WERI-Rb-1 (cell line): ENCODE measurements at regions not wholly inside any gene's neighbourhood (a gene's known extent, or its start where the extent isn't known, plus 50 kb on each side); places are given as distances from the start of the nearest gene placed in this dataset.

Source experiments
- DNase-seq: peaks from one replicate; pipeline ENCODE4 v3.0.0-alpha.2; 2020
- H3K27ac ChIP-seq: fragments of 250-450 bp; sonication (Bioruptor Pico); 2 replicates; pipeline ENCODE4 v1.5.1; 2020; ENCODE audit warnings: mild to moderate bottlenecking, moderate library complexity
- H3K27me3 ChIP-seq: fragments of 250-450 bp; sonication (Bioruptor Pico); 2 replicates; pipeline ENCODE4 v1.5.1; 2021; ENCODE audit warnings: mild to moderate bottlenecking, low read depth, moderate library complexity; ENCODE audit not compliant: insufficient read depth, severe bottlenecking
- H3K36me3 ChIP-seq: fragments of 250-450 bp; sonication (Bioruptor Pico); 2 replicates; pipeline ENCODE4 v1.5.1; 2020; ENCODE audit warnings: mild to moderate bottlenecking, moderate library complexity
- H3K4me3 ChIP-seq: 2 replicates; pipeline ENCODE4 v1.5.1; 2011; ENCODE audit warnings: low read depth, mild to moderate bottlenecking, control low read depth, low read length
- H3K9me3 ChIP-seq: fragments of 250-450 bp; sonication (Bioruptor Pico); 2 replicates; pipeline ENCODE4 v1.5.1; 2021; ENCODE audit warnings: mild to moderate bottlenecking, moderate library complexity; ENCODE audit not compliant: severe bottlenecking
- CTCF ChIP-seq: IDR thresholded peaks from 2 replicates; pipeline ENCODE4 v1.5.1; 2011; ENCODE audit warnings: low read depth, mild to moderate bottlenecking, control low read depth, inconsistent platforms, low read length

DNA sequence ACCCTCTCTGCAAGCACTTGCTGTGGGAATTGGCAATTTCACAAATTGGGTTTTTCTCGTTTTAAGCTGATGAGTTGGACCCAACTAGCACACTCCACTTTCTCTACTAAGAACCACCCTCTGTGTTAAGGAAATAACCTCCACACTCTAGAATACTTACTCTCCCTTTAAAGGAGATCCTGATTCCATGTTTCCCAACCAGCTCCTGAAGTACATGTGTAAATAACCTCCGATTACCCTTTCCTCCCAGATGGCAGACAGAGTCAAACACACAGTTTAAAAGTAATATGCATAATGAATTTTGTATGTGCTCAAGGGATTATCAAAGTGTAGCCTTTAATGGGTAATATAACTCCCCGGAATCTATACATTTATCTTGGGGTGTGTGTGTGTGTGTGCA is 171.3 kb upstream of the OSR1 start:
- DNase-seq: no peak
- no peaks in the 10 kb centered on the region for H3K36me3 ChIP-seq
- no peak for TF ChIP-seq CTCF
- H3K27me3 ChIP-seq: no peaks in the 10 kb centered on the region
- no peaks in the 10 kb centered on the region for H3K9me3 ChIP-seq
- H3K27ac ChIP-seq: no peak overlapping the region
- H3K4me3 ChIP-seq: no peak overlapping the region

DNA sequence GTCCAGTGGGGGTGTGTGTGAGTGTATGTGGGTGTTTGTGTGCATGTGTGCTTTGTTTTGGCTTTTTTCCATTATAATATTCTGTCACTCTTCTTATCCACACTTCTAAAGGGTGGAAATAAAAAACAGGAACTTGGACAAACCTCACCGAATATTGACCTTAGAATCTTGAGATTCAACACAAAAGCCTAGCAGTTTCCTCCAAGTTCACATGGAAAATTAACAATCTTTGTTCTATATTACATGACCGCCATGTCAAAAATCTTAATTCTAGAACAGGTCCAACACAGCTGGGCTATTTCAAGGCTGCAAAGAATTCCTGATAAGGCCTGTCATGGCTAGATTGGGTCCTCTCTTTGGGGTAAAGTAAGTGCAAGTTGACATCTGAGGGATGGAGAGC is 169.3 kb upstream of the OSR1 start:
- no peaks in the 10 kb centered on the region for H3K9me3 ChIP-seq
- no peaks in the 10 kb centered on the region for H3K36me3 ChIP-seq
- DNase-seq: no peak
- no peak overlapping the region for H3K27ac ChIP-seq
- H3K27me3 ChIP-seq: no peaks in the 10 kb centered on the region
- H3K4me3 ChIP-seq: no peak overlapping the region
- no peak for TF ChIP-seq CTCF

- Histone ChIP-seq H3K4me3 (no peak overlapping the region), H3K27me3 (no peaks in the 10 kb centered on the region), H3K27ac (no peak overlapping the region), H3K36me3 (no peaks in the 10 kb centered on the region), H3K9me3 (no peaks in the 10 kb centered on the region)
- no peak for TF ChIP-seq CTCF
- no peak for DNase-seq
These were observed 166.9 kb upstream of the OSR1 start for GRCh38 chr2:19525313-19525712.

DNA sequence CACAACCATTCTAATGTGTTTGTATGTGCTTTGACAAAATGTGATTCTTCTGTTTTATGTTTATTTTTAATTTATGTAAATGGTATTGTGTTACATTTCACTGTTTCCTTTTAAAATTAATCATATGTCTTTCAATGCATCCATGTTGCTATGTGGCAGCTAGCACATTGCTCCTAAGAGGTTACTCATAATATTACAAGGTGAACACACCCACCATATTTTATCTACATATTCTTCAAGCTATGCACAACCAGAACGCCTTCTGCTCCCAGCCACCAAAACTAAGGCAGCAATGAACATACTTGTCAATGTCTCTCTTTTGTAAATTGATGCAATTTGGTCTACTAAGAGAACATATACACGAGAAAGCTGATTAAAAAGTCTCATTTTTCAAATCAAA is 160.6 kb upstream of the OSR1 start:
- Histone ChIP-seq H3K4me3 (no peak overlapping the region), H3K27me3 (no peaks in the 10 kb centered on the region), H3K27ac (no peak overlapping the region), H3K36me3 (no peaks in the 10 kb centered on the region), H3K9me3 (no peaks in the 10 kb centered on the region)
- no peak for DNase-seq
- TF ChIP-seq CTCF: no peak

DNA sequence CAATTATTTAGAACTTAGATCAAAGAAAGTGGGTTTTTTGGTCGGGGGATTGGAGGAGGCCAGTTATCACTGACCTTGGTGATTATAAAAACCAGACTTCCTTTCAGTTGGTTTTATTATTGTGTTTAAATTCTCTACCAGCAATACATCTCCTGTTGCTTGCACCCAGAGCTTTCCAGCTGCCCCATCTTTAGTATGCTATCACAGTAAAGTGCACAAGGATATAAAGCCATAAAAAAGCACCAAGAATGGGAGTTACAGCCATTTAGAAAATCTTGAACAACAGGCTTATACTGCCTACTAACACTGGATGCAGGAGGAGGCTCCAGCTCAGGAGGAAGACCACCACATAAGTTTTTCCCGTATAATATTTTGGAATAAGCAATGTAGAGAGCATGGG is 148.7 kb upstream of the OSR1 start:
- H3K36me3 ChIP-seq: no peaks in the 10 kb centered on the region
- no peaks in the 10 kb centered on the region for H3K27me3 ChIP-seq
- no peak for TF ChIP-seq CTCF
- no peak overlapping the region for H3K27ac ChIP-seq
- H3K4me3 ChIP-seq: no peak overlapping the region
- peaks cover 2% of the 10 kb centered on the region for H3K9me3 ChIP-seq
- DNase-seq: no peak
